ENCODE measurements at regions not wholly inside any gene's neighbourhood (a gene's known extent, or its start where the extent isn't known, plus 50 kb on each side); places are given as distances from the start of the nearest gene placed in this dataset.

DNA sequence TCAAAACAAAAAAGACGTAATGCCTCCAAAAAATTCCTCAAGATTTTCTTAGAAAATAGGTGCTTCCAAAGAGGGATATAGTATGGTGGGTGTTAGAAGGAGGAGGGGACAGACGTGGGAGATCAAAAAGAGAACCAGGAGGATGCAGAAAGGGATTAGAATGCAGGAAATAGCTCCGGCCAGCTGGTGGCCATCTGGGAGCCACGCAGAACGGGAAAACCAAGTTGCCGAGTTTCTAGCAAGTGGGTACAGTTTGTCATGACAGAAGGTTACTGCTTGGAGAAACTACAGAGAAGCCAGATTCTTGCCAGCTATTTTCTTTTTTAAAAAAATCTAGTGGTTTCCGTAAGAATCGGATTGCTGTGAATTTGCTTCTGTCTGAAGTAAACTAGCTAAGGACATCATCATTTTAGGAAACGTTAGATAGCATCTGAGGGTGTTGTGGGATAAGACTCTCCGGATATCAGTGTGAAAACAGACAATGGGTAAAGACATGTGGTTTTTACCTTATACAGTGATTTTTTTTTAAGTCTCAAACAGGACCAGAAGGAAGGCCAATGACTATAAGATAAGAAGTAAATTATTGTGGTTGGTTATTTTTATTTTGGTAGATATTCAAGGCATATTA is 104.9 kb downstream of the HSPH1 start:
- intact Hi-C loops (cut with DNase I), result loop anchor here in 1 of 4 donors (10.0 kb wide), 1 partner anchor 582 kb away; no protein-coding TSS in a partner anchor

DNA sequence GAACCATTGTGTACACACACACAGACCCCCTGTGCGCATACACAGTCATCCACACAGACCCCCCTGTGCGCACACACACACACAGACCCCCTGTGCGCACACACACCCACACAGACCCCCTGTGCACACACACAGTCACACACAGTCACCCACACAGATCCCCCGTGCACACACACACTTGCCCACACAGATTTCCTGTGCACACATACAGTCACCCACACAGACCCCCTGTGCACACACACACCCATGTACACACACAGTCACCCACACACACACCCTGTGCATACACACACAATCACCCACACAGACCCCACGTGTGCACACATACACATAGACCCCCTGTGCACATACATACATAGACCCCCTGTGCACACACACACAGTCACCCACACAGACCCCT is 106.1 kb downstream of the HSPH1 start:
- H3K4me3 ChIP-seq, result no peak overlapping the region
- H3K36me3 ChIP-seq, result no peaks in the 10 kb centered on the region
- intact Hi-C loops (cut with DNase I), result loop anchor here in 1 of 4 donors (10.0 kb wide), 1 partner anchor 581 kb away; no protein-coding TSS in a partner anchor
- no peak for DNase-seq
- H3K27me3 ChIP-seq, result no peaks in the 10 kb centered on the region
- H3K4me1 ChIP-seq (ENCODE audit: insufficient read depth), result peaks cover 1% of the 10 kb centered on the region
- no peak for TF ChIP-seq EP300 (IDR thresholded peaks at IDR 0.05)
- TF ChIP-seq, protein P1, sequence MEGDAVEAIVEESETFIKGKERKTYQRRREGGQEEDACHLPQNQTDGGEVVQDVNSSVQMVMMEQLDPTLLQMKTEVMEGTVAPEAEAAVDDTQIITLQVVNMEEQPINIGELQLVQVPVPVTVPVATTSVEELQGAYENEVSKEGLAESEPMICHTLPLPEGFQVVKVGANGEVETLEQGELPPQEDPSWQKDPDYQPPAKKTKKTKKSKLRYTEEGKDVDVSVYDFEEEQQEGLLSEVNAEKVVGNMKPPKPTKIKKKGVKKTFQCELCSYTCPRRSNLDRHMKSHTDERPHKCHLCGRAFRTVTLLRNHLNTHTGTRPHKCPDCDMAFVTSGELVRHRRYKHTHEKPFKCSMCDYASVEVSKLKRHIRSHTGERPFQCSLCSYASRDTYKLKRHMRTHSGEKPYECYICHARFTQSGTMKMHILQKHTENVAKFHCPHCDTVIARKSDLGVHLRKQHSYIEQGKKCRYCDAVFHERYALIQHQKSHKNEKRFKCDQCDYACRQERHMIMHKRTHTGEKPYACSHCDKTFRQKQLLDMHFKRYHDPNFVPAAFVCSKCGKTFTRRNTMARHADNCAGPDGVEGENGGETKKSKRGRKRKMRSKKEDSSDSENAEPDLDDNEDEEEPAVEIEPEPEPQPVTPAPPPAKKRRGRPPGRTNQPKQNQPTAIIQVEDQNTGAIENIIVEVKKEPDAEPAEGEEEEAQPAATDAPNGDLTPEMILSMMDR (IDR thresholded peaks at IDR 0.05), result no peak
- TF ChIP-seq POLR2A (IDR thresholded peaks at IDR 0.05), result no peak
- H3K9me3 ChIP-seq, result no peaks in the 10 kb centered on the region
- WGBS, 3 donors, result 89 to 90% (median 90%) methylated on average over 5 of the region's 5 CpGs
- H3K27ac ChIP-seq, result no peak overlapping the region

More for the DNA sequence above, 104.9 kb downstream of the HSPH1 start:
- no peak overlapping the region for H3K27ac ChIP-seq
- no peaks in the 10 kb centered on the region for H3K27me3 ChIP-seq
- peaks cover 1% of the 10 kb centered on the region for H3K4me1 ChIP-seq (ENCODE audit: insufficient read depth)
- TF ChIP-seq, protein P1 (IDR thresholded peaks at IDR 0.05), result no peak
- TF ChIP-seq EP300 (IDR thresholded peaks at IDR 0.05), result no peak
- no peak for TF ChIP-seq POLR2A (IDR thresholded peaks at IDR 0.05)
- no peaks in the 10 kb centered on the region for H3K36me3 ChIP-seq
- H3K4me3 ChIP-seq, result no peak overlapping the region
- no peaks in the 10 kb centered on the region for H3K9me3 ChIP-seq
- peak in 1 of 5 donors; percentile 43 for DNase-seq
- 3 to 12% (median 5%) methylated on average over 10 of the region's 10 CpGs for WGBS, 3 donors

DNA sequence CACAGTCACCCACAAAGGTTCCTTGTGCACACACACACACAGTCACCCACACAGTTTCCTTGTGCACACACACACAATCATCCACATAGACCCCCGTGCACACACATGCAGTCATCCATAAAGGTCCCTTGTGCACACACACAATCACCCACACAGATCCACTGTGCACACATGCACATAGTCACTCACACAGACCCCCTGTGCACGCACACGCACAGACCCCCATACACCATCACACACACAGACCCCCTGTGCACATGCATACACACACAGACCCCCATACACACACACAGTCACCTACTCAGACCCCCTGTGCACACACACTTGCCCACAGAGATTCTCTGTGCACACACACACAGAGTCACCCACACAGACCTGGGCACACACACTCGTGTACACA is 107.1 kb downstream of the HSPH1 start:
- intact Hi-C loops (cut with DNase I), result loop anchor here in 1 of 4 donors (10.0 kb wide), 1 partner anchor 580 kb away; no protein-coding TSS in a partner anchor
- Histone ChIP-seq H3K36me3 (no peaks in the 10 kb centered on the region), H3K27me3 (no peaks in the 10 kb centered on the region), H3K4me3 (no peak overlapping the region), H3K4me1 (ENCODE audit: insufficient read depth) (peaks cover 3% of the 10 kb centered on the region), H3K9me3 (no peaks in the 10 kb centered on the region), H3K27ac (no peak overlapping the region)
- DNase-seq, result no peak
- 91 to 96% (median 93%) methylated on average over 4 of the region's 4 CpGs for WGBS, 3 donors
- TF ChIP-seq POLR2A (IDR thresholded peaks at IDR 0.05), result no peak
- TF ChIP-seq, protein P1 (IDR thresholded peaks at IDR 0.05), result no peak
- TF ChIP-seq EP300 (IDR thresholded peaks at IDR 0.05), result no peak

DNA sequence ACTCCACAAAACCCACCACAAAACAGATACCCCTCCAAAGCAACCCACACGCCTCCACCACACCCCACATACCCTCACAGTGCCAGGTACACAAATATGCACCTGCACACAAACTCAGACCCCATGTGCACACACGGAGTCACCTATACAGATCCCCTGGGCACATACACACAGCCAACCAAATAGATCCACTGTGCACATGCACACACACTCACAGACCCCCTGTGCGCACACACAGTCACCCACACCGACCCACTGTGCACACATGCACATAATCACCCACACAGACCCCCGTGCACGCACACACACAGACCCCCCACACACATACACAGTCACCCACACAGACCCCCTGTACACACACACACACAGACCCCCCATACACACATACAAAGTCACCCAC is 107.8 kb downstream of the HSPH1 start:
- intact Hi-C loops (cut with DNase I), result loop anchor here in 1 of 4 donors (10.0 kb wide), 1 partner anchor 579 kb away; no protein-coding TSS in a partner anchor
- H3K27ac ChIP-seq, result no peak overlapping the region
- no peaks in the 10 kb centered on the region for H3K27me3 ChIP-seq
- 90 to 96% (median 91%) methylated on average over 6 of the region's 6 CpGs for WGBS, 3 donors
- H3K4me1 ChIP-seq (ENCODE audit: insufficient read depth), result peaks cover 3% of the 10 kb centered on the region
- no peaks in the 10 kb centered on the region for H3K9me3 ChIP-seq
- DNase-seq, result no peak
- H3K4me3 ChIP-seq, result no peak overlapping the region
- H3K36me3 ChIP-seq, result no peaks in the 10 kb centered on the region
- TF ChIP-seq, protein P1 (IDR thresholded peaks at IDR 0.05), result no peak
- TF ChIP-seq POLR2A (IDR thresholded peaks at IDR 0.05) (no peak), EP300 (IDR thresholded peaks at IDR 0.05) (no peak)

Data from ovary (tissue), 7 donors.